ENCODE measurements at regions not wholly inside any gene's neighbourhood (a gene's known extent, or its start where the extent isn't known, plus 50 kb on each side); places are given as distances from the start of the nearest gene placed in this dataset.

- Histone ChIP-seq H3K4me3 (ENCODE audit: insufficient read depth, low read depth, low read length) (no peak overlapping the region), H3K27ac (ENCODE audit: insufficient read depth, low read length) (no peak overlapping the region), H3K79me1 (ENCODE audit: low read depth in 1 of 2, low read length in 2 of 2) (no peaks in the 10 kb centered on the region), H3K4me2 (ENCODE audit: low read depth, low read length) (peak overlapping the region; percentile 29; the same call in 1 of the 2 replicates), H3K9me1 (ENCODE audit: insufficient read depth, low read length) (no peaks in the 10 kb centered on the region), H2AK9ac (replicated peaks; ENCODE audit: low read depth, low read length, poor library complexity) (no peak overlapping the region), H2BK120ac (ENCODE audit: low read depth, low read length) (peak overlapping the region; percentile 25; the same call in 1 of the 2 replicates), H3K27me3 (ENCODE audit: control insufficient read depth, insufficient read depth, low read length) (no peaks in the 10 kb centered on the region), H2AK5ac (ENCODE audit: low read depth, low read length) (no peak overlapping the region), H3K14ac (replicated peaks; ENCODE audit: low read depth, low read length) (no peak overlapping the region), H3K4me1 (ENCODE audit: control insufficient read depth, insufficient read depth, low read length) (peaks cover 5% of the 10 kb centered on the region), H3K4ac (ENCODE audit: low read depth, low read length) (no peak overlapping the region), H4K20me1 (ENCODE audit: insufficient read depth, low read length) (no peaks in the 10 kb centered on the region), H3K23ac (ENCODE audit: low read depth, low read length) (no peak overlapping the region), H4K8ac (ENCODE audit: low read depth in 2 of 2, low read length in 2 of 2) (peak overlapping the region in 1 of 2 experiments; percentile 9; a peak in 1 of 4 replicates), H3K18ac (ENCODE audit: low read depth, low read length) (peak overlapping the region; percentile 43; the same call in 1 of the 2 replicates), H4K91ac (ENCODE audit: insufficient read depth, low read depth, low read length) (no peak overlapping the region), H3K36me3 (ENCODE audit: control insufficient read depth, insufficient read depth, low read length) (no peaks in the 10 kb centered on the region), H4K5ac (ENCODE audit: low read depth, low read length) (peak overlapping the region; percentile 66; the same call in 1 of the 2 replicates), H2BK15ac (ENCODE audit: low read depth, low read length) (no peak overlapping the region), H2BK20ac (ENCODE audit: low read depth, low read length) (no peak overlapping the region; the same call in 1 of the 2 replicates), H3K56ac (ENCODE audit: extremely low read depth, insufficient read depth, low read length) (no peak overlapping the region), H3K9me3 (ENCODE audit: control insufficient read depth, insufficient read depth, low read length) (no peaks in the 10 kb centered on the region), H2BK5ac (ENCODE audit: low read depth, low read length, poor library complexity, severe bottlenecking) (peak overlapping the region; percentile 22), H3K9ac (ENCODE audit: low read depth, low read length) (no peak overlapping the region), H2AFZ (replicated peaks; ENCODE audit: low read length, poor library complexity) (no peak overlapping the region)
- no peak for ATAC-seq (ENCODE audit: low read depth)
- DNase-seq: no peak
- no CpG with 5 or more reads among the region's 3 CpGs for WGBS, 2 experiments (ENCODE audit: extremely low coverage in 2 of 2, insufficient read length in 1 of 2)
- intact Hi-C loops (cut with micrococcal nuclease) (loop anchor here (5.0 to 10.0 kb wide), 3 partner anchors 524 to 889 kb away; no protein-coding TSS in a partner anchor), in situ Hi-C loops (cut with MboI; ENCODE audit: low sequenced_read_pairs) (no loop called here), dilution Hi-C loops (cut with HindIII; ENCODE audit: low sequenced_read_pairs, unreplicated experiment) (no loop called here)
- TF ChIP-seq MAFK (IDR thresholded peaks at IDR 0.05; ENCODE audit: low read depth, low read length) (no peak), SMC3 (IDR thresholded peaks at IDR 0.05; ENCODE audit: low read depth, low read length) (no peak), CHD1 (IDR thresholded peaks at IDR 0.05; ENCODE audit: low read depth, low read length) (no peak)
- CTCF ChIA-PET: no interaction called here
- BruUV-seq (replicated peaks): no TSS peak
- POLR2A ChIA-PET (ENCODE audit: unreplicated experiment): no interaction called here
Measured at GRCh38 chr2:67320861-67321587, 76.1 kb upstream of the ETAA1 start.

Measured in IMR-90 (cell line).